Stimulated activated CD8-positive, alpha-beta memory T cell treated with anti-CD3 and anti-CD28 coated beads, Interleukin-15, amount 100 ng/mL, for 24 hours (primary cell): ENCODE measurements at regions not wholly inside any gene's neighbourhood (a gene's known extent, or its start where the extent isn't known, plus 50 kb on each side); places are given as distances from the start of the nearest gene placed in this dataset.
"Not testable (repeated sequence)": the region's sequence is repeated elsewhere in the genome, so short reads cannot be mapped to it uniquely, and the experiment has no call there.

Experiments
- DNase-seq: peaks from one replicate; pipeline ENCODE4 v3.0.0-alpha.2; 2020; ENCODE audit warnings: low read depth

DNA sequence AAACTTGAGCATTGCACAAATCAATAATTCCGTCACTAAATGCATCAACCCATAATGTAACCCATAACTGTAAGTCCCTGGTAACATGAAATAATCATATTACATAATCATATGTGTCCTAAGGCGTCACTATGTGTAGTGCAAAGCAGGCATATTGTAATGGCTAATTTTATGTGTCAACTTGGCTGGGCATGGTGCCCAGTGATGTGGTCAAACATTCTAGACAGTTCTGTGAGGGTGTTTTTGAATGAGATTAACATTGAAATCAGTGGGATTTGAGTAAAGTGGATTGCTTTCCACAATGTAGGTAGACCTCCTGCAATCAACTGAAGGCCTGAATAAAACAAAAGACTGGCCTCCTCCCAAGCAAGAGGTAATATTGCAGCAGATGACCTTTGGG lies 794.4 kb upstream of the ACO1 start:
- no peak for DNase-seq

DNA sequence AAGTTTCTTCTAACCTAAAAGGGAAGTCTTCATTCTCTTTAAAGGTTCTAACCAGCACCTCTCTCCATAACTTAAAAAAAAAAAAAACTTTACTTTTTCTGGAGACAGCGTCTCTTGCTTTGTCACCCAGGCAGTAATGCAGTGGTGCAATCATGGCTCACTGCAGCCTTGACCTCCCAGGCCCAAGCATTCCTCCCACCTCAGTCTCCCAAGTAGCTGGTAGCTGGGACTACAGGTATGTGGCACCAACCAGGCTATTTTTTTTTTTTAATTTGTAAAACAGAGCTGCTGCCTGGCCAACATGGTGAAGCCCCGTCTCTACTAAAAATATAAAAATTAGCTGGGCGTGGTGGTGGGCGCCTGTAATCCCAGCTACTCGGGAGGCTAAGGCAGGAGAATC lies 787.4 kb upstream of the ACO1 start:
- DNase-seq: not testable (repeated sequence)

DNA sequence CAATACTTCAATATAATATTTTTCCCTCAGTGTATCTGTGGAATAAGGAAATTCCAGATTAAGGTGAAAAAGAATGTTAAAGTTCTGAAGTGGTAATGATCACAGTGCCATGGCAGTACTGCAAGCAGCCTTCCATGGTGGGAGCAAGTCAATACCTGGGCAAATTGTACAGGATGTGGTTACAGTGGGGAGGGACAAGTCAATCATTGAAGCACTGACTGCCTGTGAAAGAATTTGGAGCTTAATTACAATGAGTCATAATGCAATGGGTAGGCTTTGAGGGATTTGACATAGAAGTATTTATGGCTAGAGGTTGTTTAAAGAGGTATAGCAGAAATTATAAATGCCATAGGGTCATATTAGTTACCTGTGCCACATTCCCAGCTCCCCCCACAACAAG lies 786.5 kb upstream of the ACO1 start:
- no peak for DNase-seq

DNA sequence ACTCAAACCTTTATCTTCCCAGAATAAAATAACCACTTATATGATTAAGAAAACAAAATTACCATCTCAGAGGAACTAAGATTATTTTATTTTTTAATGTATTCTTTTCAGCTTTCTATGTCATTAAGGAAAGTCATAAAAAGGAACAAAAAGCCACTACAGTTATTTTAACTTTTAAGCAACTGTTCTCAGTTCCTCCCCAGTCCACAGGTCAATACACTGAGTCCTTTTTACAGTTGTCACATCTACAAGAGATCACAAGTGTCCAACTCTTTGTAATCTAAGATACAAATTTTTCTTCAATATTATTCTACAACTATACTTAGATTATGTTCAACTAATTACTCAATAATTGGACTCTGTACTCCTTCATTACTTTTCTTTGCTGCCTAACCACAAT lies 782.8 kb upstream of the ACO1 start:
- DNase-seq: no peak

DNA sequence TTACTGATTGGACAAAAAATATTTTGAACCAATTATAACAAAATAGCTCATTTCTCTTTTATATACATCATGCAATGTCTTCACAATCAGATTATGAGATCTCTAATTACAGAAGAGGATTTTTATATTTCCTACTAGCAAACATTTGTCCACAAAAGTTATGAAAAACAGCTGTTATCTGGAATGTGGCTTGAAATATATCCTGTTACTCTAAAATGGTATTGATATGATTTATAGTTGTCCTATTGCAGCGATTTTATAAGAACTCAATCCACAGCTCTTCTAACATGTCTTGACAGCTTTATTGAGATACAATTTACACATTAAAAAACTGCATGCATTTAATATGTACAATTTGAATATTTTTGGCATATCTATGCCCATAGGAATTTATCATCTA lies 779.9 kb upstream of the ACO1 start:
- no peak for DNase-seq

DNA sequence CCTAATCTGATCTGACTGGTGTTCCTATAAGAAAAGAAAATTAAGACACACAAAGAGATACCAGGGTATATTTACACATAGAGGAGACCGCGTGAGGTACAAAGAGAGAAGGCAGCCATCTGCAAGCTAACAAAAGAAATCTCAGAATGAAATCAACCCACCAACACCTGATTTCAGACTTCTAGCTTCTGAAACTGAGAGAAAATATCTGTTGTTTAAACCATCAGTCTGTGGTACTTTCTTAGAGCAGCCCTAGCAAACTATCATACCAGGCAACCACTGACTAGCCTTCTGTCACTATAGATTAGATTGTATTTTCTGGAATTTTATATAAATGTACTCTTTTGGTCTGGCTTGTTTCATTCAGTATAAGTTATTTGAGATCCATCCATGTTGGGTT lies 779.3 kb upstream of the ACO1 start:
- no peak for DNase-seq

DNA sequence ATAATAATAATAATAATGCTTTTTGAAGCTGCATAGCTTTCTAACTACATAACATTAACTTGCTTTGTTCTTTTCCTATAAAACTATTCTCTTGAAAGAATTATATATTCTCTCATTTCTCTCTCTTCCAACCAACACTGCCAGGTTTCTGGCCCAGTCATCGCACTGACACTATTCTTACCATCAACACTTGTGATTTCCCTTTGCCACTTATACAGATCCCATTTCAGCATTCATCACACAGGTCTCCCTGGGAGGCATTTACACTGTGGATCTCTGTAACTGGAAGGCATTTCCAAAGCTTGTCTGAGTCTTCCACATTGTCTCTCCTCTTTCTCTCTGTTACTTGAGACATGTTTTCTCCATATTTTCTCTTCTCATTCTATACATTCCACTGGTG lies 777.8 kb upstream of the ACO1 start:
- no peak for DNase-seq

DNA sequence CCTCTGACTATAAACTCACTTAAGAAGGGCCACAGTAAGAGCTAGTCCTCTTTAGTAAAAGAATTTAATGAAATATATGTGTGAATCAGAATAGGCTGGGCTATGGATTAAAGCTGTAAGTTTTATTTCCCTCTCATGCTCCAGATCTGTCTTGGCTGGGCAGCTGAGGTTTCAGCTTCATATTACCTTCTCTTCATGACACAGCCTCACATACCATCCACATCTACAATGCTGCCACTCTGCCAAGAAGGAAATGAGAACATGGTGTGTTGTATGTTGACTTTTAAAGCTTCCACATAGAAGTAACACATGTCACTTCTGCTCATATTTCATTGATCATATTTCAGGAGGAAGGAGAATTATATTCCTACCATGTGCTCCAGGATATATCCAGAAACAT lies 776.0 kb upstream of the ACO1 start:
- no peak for DNase-seq

DNA sequence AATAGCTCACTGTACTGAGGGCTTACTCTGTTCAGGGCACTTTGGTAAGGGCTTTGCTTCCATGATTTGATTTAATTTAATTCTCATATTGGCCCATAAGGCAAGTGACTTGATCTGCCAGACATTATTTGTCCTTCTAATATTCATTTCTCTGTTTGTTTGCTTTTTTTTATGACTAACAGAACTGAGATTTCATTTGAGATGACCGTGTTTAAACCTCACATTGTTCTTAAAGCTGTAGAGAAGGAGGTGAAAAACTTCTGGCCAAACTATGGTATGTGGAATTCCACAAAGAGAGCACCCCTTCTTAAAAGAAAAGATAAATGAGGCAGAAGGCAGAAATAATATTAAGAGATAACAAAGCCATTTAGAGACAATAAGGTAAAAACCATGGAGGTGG lies 775.6 kb upstream of the ACO1 start:
- no peak for DNase-seq

DNA sequence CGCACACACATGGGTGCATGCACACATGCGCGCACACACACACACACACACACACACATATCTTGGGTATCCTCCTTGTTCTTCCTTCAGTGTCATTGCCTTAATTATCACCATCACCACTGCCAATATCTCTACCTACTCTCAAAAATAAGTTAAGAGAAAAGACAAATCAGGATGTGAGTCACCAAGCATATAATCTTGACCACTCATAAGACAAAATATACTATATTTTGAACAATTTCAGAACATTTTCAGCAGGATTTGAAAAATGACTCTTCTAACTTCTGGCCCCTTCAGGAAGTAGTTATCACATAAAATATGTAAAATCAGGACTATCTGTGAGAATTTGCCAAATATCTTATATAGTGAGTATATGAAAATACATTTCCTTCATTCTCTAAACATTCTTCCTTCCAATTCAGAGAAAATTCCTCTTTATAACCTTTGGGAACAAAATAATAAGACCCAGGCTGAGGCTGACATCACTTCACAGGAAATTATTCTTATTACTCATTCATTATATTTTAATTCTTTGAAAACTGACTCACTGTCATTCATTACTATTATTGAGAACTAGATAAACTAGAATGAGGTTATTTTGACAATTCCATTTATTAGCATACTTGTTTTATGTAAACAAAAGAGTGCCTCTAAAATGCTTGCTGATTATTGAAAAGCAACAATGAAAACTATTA lies 772.0 kb upstream of the ACO1 start:
- DNase-seq: no peak

DNA sequence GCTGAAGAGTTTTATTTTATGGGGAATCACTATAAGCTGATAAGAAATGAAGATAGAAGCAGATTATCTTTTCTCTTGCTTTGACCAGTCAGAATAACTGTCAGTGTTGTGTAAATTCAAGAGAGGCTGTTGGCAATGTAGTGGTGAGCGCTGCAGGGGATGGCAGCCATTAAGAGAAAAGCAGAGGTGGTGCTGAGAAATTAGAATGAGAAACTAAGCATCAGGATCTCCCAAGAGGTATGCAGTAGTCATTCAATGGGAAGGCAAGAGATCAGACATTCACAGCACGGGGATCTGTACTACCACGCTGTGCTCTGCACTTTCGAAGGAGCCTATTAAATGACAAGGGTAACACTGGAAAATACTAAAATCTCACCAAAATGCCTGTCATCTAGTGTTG lies 768.5 kb upstream of the ACO1 start:
- DNase-seq: no peak

DNA sequence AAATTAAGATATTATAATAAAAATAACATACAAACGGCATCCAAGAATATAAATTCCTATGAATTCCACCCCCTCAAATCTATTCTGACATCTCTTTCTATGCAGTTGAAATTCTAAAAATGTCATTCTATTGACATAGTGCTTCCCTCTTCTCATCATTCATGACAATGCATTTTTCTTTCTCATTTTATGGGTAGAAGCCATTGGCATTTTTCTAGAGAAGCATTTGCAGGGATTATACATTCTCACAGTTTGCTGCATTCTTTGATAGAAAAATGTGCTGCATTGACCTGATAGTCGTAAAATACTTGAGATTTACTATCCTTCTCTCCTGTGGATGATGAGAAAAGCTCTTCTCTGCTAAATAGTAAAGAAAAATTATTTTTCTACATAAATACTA lies 760.9 kb upstream of the ACO1 start:
- DNase-seq: no peak

DNA sequence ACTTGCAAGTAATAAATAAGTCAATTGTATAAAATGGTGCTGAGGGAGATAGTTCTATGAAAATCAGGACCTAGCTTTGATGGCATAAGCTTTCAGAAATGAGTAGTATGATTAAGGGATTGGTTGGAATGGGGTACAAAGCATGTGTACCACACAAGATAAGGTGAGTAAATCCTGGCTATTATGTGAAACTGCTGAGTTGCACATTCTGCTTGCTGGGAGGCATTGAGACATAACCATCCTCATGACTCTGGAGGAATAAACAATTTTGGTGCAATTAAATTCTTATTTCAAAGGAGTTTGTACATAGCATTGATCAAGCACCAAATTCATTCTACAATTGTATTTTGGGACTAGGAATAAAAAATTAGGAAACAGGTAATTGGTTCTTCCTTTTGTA lies 755.2 kb upstream of the ACO1 start:
- DNase-seq: no peak

DNA sequence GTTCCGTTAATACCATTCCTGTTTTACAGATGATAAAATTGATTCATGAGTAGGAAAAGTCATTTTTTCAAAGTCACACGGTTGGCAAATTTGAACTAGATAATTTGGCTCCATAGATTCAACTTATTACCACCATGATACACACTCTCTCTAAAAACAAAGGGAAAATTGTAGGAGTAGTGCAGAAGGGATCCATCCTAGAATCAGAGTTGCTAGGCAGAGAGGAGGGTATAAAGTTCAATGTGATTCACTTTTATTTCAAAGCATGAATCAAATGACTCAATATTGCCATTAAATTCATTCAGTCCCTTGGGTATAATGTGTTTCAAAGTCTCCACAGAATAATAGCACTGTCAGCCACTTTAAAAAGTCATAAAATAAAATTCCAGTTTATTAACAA lies 747.2 kb upstream of the ACO1 start:
- no peak for DNase-seq

DNA sequence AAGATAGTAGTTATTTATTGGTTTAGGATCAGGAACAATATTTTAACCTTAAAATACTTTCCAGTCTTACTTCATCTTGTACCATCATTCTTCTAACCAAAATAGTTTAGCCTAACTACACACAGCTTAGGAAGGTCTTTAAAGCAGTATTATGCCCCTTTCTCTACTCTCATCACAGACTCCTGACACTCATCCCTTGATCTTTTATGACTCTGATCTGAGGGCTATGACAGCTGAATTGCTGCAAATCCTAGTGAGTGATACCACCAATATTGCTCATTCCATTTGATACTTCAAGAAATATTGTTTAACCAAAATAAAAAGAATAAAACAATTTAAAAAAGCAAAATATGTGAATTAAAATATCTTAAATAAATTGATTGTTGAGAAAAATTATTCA lies 746.6 kb upstream of the ACO1 start:
- no peak for DNase-seq

DNA sequence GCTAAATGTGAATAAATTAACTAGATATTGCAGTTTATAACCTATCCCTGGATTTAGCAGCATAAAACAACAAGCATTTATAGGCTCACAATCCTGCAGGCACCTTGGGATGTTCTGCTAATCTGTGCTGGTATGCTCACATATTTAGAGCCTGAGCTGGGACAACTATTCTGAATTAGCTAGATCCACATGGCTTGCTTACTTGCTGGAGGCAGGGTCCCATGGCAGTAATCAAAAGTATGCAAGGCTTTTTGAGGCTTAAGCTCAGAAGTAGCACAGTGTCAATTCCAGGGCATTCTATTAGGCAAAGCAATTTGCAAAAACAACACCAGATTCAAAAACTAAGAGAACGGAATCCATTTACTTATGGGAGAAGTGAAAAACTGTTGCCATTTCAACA lies 745.0 kb upstream of the ACO1 start:
- DNase-seq: no peak

DNA sequence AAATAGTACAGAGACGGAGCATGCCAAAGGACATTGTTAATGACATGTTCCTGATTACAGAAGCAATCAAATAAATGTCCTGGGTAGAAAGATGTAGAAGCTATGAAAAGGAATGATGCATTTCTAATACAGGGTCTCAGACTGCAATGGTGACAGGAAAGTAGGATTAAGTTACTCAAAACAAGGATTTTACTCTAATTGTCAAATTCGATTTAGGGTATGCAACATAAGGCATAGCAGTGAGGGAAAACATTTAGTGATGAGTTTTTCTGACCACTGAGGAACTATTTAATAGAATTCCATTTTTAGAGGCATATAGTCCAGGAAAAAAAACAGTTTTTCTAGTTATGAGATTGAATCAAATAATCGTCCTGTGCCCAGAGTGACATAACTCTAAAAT lies 715.1 kb upstream of the ACO1 start:
- DNase-seq: no peak

DNA sequence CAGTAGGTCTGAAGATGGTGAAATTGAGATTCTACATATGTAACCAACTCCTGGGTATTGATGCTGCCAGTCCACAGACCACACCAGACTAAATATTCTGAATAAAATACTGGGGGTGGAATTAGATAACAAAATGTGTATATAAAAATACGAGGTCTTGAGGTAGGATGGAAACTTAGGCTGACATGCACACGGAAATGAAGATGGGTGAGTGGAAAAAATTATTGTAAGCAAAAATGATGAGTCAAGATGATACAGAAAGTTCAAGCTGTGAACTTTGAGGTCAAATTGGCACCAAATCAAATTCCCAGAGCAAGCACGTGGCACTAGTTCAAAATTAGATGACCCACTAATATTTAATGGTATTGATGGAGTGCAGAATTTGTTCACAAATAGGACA lies 713.4 kb upstream of the ACO1 start:
- DNase-seq: no peak

DNA sequence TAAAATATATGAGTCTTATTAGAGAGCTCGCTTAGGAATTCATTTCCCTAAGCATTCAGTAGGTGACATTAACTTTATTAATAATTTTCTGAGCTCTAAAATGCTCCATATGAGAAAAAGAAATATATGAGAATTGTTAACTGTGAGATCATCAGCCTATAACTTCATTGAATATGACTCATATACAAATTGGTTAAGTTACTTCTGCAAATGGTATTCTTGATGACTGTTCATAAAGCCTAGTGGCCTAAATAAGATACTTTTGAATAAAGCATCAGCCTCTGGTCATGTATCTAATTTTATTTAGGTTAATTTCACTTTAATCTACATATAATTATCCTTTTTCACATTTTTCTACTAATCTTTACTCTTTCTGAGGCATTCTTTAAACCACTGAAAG lies 710.2 kb upstream of the ACO1 start:
- DNase-seq: no peak

DNA sequence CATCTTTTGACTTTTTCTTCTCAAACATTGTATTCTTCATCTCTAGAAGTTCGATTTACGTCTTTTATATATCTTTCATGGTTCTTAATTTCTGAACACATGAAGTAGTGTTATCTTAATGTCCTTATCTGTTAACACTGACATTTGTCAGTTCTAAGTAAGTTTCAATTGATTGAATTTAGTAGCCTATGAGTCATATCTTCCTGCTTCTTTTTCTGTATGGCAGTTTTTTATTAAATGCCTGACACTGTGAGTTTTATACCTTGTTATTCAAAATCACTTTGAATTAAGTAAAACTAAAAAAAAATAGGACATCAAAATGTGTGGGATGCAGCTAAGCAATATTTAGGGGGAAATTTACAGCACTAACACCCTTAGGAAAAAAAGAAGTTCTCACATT lies 707.0 kb upstream of the ACO1 start:
- DNase-seq: no peak

DNA sequence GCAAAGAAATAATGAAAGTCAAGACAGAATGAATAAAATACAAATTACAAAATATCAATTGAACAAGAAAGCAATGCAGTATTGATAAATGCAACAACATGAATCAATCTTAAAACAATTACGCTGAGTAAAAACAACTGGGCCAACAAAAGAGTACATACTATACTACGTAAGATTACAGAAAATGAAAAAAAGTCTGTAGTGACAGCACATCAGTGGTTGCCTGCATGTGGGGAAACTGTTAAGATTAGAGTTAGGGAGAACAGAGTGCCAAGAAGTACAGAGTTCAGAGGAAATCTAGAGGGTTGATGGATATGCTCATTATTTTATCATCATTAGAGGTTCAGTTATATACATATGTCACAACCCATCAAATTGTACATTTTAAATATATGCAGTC lies 706.6 kb upstream of the ACO1 start:
- no peak for DNase-seq

DNA sequence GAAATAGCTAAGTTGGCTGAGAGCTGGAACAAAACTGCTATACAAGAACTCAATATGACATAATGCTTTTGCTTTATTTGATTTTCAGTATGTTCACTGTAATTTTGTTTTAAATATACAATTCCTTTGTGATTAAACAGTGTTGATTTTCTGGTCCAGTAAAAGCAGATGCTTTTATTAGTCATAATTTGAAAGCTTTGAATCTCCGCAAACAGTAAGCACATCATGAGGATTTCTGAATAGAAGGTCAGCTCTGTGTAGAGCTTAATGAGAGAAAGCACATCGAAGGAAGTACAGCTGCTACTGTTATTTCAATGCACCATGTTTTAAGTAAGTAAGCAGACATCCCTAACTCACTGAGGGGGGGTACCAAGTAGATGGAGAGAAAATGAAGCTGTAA lies 701.3 kb upstream of the ACO1 start:
- no peak for DNase-seq

DNA sequence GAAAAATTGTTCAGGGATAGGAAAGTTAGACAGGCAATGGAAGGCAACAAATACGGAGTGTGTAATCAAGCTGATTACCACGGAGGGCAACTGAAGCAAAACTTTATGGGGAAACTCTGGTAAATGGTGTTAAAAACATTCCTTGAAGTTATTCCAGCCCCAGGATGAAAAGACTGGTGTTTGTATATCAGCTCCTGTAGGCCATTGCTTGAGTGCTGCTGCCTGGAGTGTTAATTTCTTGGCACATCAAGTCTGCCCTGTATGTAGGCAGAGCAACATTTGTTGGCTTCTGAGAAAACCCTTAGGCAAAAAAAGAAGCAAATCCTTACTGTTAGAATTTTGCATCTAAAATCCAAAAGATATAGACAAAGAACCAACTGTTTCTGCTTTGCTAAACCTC lies 686.5 kb upstream of the ACO1 start:
- DNase-seq: no peak

DNA sequence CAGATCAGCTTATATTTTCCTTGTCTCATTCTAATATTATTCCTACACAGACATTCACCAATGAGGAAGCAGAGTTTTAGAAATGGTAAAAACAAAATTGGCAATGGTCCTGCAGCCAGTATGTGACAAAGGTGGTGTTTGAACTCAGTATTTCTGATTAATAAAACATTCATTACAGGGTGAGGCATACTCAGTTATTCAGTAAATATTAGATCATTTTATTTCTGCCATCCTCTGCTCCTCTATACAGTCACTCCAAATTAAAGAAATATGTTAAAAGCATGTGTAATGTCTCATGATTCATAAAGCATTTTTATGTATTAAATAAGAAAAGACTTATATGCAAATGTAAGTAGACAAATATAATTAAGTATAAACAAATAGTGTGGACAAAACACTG lies 684.6 kb upstream of the ACO1 start:
- no peak for DNase-seq
